Testis (tissue), 2 donors: ENCODE measurements at regions not wholly inside any gene's neighbourhood (a gene's known extent, or its start where the extent isn't known, plus 50 kb on each side); places are given as distances from the start of the nearest gene placed in this dataset.

Experiments used
- DNase-seq: peaks from one replicate; pipeline ENCODE4 v3.0.0-alpha.2; 2019
- H3K27ac ChIP-seq, 2 donors: fragments of 200-600 bp; sonication (generic); one replicate each; pipeline ENCODE4 v1.5.1; 2019
- H3K27me3 ChIP-seq: fragments of 200-600 bp; sonication (generic); one replicate; pipeline ENCODE4 v1.5.1; 2019
- H3K36me3 ChIP-seq: fragments of 200-600 bp; sonication (generic); one replicate; pipeline ENCODE4 v1.5.1; 2017; ENCODE audit warnings: low read depth; ENCODE audit errors: missing control alignments
- H3K4me1 ChIP-seq: fragments of 200-600 bp; sonication (generic); one replicate; pipeline ENCODE4 v1.5.1; 2019
- H3K4me3 ChIP-seq, 2 donors: fragments of 200-600 bp; sonication (generic); one replicate each; pipeline ENCODE4 v1.5.1; 2017 to 2019
- H3K9me3 ChIP-seq: fragments of 200-600 bp; sonication (generic); one replicate; pipeline ENCODE4 v1.5.1; 2017
- CTCF ChIP-seq, 3 experiments: fragments of 450-650 bp in 2 of 3; fragments of 200-600 bp in 1 of 3; sonication (generic) in 1 of 3; IDR thresholded peaks; one replicate each; pipeline ENCODE4 v1.5.1; 2016 to 2019; ENCODE audit warnings: antibody characterized with exemption in 3 of 3, mild to moderate bottlenecking in 2 of 3, moderate library complexity in 1 of 3
- POLR2A ChIP-seq: fragments of 450-650 bp; IDR thresholded peaks from one replicate; pipeline ENCODE4 v1.6.1; 2017; ENCODE audit warnings: antibody characterized with exemption, mild to moderate bottlenecking, moderate library complexity
- WGBS, 2 donors: methylation state at CpG; one replicate each; pipeline ENCODE4 v1.1.5; 2018; 5-methylcytosine and 5-hydroxymethylcytosine counted together
- intact Hi-C: fragments of 100-400 bp; cut with DNase I; formaldehyde crosslinking; loops from one replicate; pipeline ENCODE4 v1.15.1; 2023; ENCODE audit warnings: low total_unique reads

GRCh38 chr6:147664092-147664491, 155.6 kb downstream of the SAMD5 start:
- Histone ChIP-seq H3K36me3 (no peaks in the 10 kb centered on the region), H3K27ac (peak overlapping the region in 1 of 2 donors; percentile 52), H3K27me3 (no peaks in the 10 kb centered on the region), H3K4me3 (no peak overlapping the region), H3K9me3 (no peaks in the 10 kb centered on the region), H3K4me1 (peaks cover 12% of the 10 kb centered on the region)
- DNase-seq = no peak
- intact Hi-C loops = no loop called here
- TF ChIP-seq POLR2A (no peak), CTCF (IDR thresholded peaks at IDR 0.05) (no peak)
- WGBS, 2 donors = 51 to 55% methylated on average over 2 of the region's 2 CpGs

GRCh38 chr6:147666255-147666654, 157.8 kb downstream of the SAMD5 start:
- no peak for DNase-seq
- intact Hi-C loops = no loop called here
- Histone ChIP-seq H3K27me3 (no peaks in the 10 kb centered on the region), H3K27ac (no peak overlapping the region), H3K9me3 (no peaks in the 10 kb centered on the region), H3K4me1 (peaks cover 12% of the 10 kb centered on the region), H3K36me3 (no peaks in the 10 kb centered on the region), H3K4me3 (no peak overlapping the region)
- WGBS, 2 donors = 40 to 46% methylated on average over 4 of the region's 4 CpGs
- TF ChIP-seq POLR2A (no peak), CTCF (IDR thresholded peaks at IDR 0.05) (no peak)

DNA sequence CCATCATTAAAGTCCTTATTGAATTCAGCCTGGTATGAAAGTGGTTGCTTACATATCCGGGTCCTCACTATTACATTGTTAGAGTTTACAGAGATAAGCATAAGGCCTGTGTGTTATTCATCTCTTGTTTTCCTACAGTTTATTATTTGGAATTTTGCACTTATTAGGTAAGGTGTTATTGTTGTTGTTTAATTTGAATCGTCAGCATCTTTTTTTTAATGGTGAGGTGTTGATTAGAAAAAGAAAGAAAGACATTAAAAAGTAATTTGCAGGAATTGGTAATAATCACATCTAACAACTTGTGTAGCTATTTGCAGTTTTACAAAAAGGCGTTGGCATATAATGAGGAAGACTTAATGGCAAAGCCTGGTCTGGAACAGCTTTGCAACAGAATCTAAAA, 158.6 kb downstream of the SAMD5 start:
- 27 to 33% methylated on average over 3 of the region's 3 CpGs for WGBS, 2 donors
- no peak overlapping the region for H3K4me3 ChIP-seq
- H3K27me3 ChIP-seq = no peaks in the 10 kb centered on the region
- intact Hi-C loops = no loop called here
- no peaks in the 10 kb centered on the region for H3K36me3 ChIP-seq
- no peak overlapping the region for H3K27ac ChIP-seq
- DNase-seq = no peak
- no peak for TF ChIP-seq CTCF (IDR thresholded peaks at IDR 0.05)
- no peak for TF ChIP-seq POLR2A
- H3K4me1 ChIP-seq = peaks cover 12% of the 10 kb centered on the region
- no peaks in the 10 kb centered on the region for H3K9me3 ChIP-seq

DNA sequence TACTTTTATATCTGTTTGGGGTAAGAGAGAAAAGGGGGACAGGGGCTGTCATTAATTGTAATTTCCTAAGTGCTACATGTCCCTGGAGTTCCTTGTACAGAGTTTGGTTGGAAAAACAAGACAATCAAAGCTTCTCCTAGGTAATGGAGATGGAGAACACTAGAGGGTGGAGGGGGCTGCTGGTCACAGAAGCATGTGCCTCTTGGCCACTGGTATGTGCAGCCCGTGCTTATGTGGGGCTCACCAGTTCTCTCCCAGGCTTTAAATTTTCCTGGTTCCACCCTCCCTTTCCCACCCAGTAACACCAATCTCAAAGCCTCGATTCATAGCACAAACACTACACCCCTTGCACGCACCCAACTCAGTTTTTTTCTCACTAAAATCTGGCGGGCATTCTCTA, 165.6 kb downstream of the SAMD5 start:
- no peak for DNase-seq
- intact Hi-C loops = no loop called here
- no peaks in the 10 kb centered on the region for H3K9me3 ChIP-seq
- TF ChIP-seq POLR2A = no peak
- no peak for TF ChIP-seq CTCF (IDR thresholded peaks at IDR 0.05)
- H3K27ac ChIP-seq = no peak overlapping the region
- H3K36me3 ChIP-seq = no peaks in the 10 kb centered on the region
- H3K27me3 ChIP-seq = no peaks in the 10 kb centered on the region
- WGBS, 2 donors = 86 to 88% methylated on average over 4 of the region's 4 CpGs
- no peak overlapping the region for H3K4me3 ChIP-seq
- H3K4me1 ChIP-seq = no peaks in the 10 kb centered on the region

DNA sequence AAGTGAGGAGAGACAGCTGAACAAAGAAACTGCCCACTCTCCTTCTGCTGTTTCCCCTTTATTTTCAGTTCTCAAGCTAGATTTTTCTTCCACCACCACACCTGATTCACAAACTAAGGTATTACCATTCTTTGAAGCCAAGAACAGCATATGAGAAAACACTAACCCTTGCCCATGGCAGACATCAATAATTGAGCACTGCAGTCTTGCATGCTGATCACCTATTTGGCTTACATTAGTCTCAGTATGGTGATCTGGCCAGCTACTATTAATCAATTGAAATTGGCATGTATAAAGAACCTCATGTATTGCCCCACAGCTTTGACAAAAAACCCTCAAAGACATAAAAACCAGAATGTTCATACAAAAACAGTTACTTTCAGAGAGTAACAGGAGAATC, 166.3 kb downstream of the SAMD5 start:
- TF ChIP-seq CTCF (IDR thresholded peaks at IDR 0.05) = no peak
- no peak overlapping the region for H3K4me3 ChIP-seq
- H3K36me3 ChIP-seq = no peaks in the 10 kb centered on the region
- H3K9me3 ChIP-seq = no peaks in the 10 kb centered on the region
- no peaks in the 10 kb centered on the region for H3K27me3 ChIP-seq
- H3K4me1 ChIP-seq = no peaks in the 10 kb centered on the region
- H3K27ac ChIP-seq = no peak overlapping the region
- DNase-seq = no peak
- intact Hi-C loops = no loop called here
